SK-N-SH (cell line): ENCODE measurements at regions not wholly inside any gene's neighbourhood (a gene's known extent, or its start where the extent isn't known, plus 50 kb on each side); places are given as distances from the start of the nearest gene placed in this dataset.

ENCODE experiments used
- CTCF ChIA-PET: fragments of 300-600, 350-600 bp; formaldehyde crosslinking; extraction: SDS; loops from one replicate; lab custom pipeline; 2021; lab: Yijun Ruan, JAX
- POLR2A ChIA-PET: fragments of 350-600 bp; sonication (Branson Sonifier 250); formaldehyde crosslinking; extraction: SDS; loops from one replicate; lab custom pipeline; 2020; ENCODE audit warnings: antibody characterized with exemption, inconsistent platforms; lab: Yijun Ruan, JAX
- DNase-seq: peaks from one replicate; pipeline ENCODE4 v3.0.0; 2012
- H2AFZ ChIP-seq: fragments of 200-600 bp; sonication (generic); 2 replicates; pipeline ENCODE4 v1.8.1; 2016; ENCODE audit warnings: antibody characterized with exemption, mild to moderate bottlenecking, low read depth
- H3F3A ChIP-seq: fragments of 200-600 bp; sonication (generic); replicated peaks from 2 replicates; pipeline ENCODE3; 2016; ENCODE audit warnings: antibody characterized with exemption, mild to moderate bottlenecking; ENCODE audit not compliant: insufficient read depth
- H3K27ac ChIP-seq, 2 experiments: fragments of 200-500 bp in 1 of 2; fragments of 200-600 bp in 1 of 2; sonication (Bioruptor generic) in 1 of 2; sonication (generic), shearing (Covaris generic) in 1 of 2; 2 replicates each; pipeline versions ENCODE4 v1.5.1 to v1.6.1; 2014 to 2016; ENCODE audit warnings: low read depth in 2 of 2, inconsistent platforms in 1 of 2, low read length in 1 of 2, mild to moderate bottlenecking in 1 of 2, mixed read lengths in 1 of 2
- H3K27me3 ChIP-seq: fragments of 200-600 bp; sonication (generic), shearing (Covaris generic); 2 replicates; pipeline ENCODE4 v1.6.1; 2016; ENCODE audit warnings: mixed run types; ENCODE audit not compliant: insufficient read depth
- H3K36me3 ChIP-seq, 2 experiments: fragments of 200-500 bp in 1 of 2; fragments of 200-600 bp in 1 of 2; sonication (Bioruptor generic) in 1 of 2; sonication (generic) in 1 of 2; replicated peaks in 1 of 2; 2 replicates each; pipeline versions ENCODE3 to v1.5.1; 2014 to 2016; ENCODE audit warnings: low read length in 1 of 2, mild to moderate bottlenecking in 1 of 2; ENCODE audit not compliant: insufficient read depth in 2 of 2, control insufficient read depth in 1 of 2
- H3K4me1 ChIP-seq, 2 experiments: fragments of 200-500 bp in 1 of 2; fragments of 200-600 bp in 1 of 2; sonication (Bioruptor generic) in 1 of 2; sonication (generic), shearing (Covaris generic) in 1 of 2; 2 replicates each; pipeline versions ENCODE4 v1.5.1 to v1.6.1; 2014 to 2016; ENCODE audit warnings: low read depth in 1 of 2, low read length in 1 of 2, mixed run types in 1 of 2; ENCODE audit not compliant: insufficient read depth in 2 of 2, control insufficient read depth in 1 of 2
- H3K4me2 ChIP-seq: fragments of 200-600 bp; sonication (generic), shearing (Covaris generic); 2 replicates; pipeline ENCODE4 v1.6.1; 2017; ENCODE audit warnings: mixed run types
- H3K4me3 ChIP-seq, 2 experiments: fragments of 200-500 bp in 1 of 2; fragments of 200-600 bp in 1 of 2; sonication (Bioruptor generic) in 1 of 2; sonication (generic), shearing (Covaris generic) in 1 of 2; 2 replicates each; pipeline versions ENCODE4 v1.5.1 to v1.8.1; 2014 to 2016; ENCODE audit warnings: low read depth in 2 of 2, inconsistent platforms in 1 of 2, low read length in 1 of 2, mild to moderate bottlenecking in 1 of 2, mixed read lengths in 1 of 2, moderate library complexity in 1 of 2
- H3K79me2 ChIP-seq: fragments of 200-600 bp; sonication (generic); 2 replicates; pipeline ENCODE4 v1.8.1; 2017; ENCODE audit warnings: mild to moderate bottlenecking; ENCODE audit not compliant: insufficient read depth
- H3K9ac ChIP-seq: fragments of 200-600 bp; sonication (generic); 2 replicates; pipeline ENCODE4 v1.6.1; 2017; ENCODE audit warnings: mixed run types
- H3K9me2 ChIP-seq: fragments of 200-600 bp; sonication (generic); 2 replicates; pipeline ENCODE4 v1.6.1; 2017; ENCODE audit warnings: mixed run types
- H3K9me3 ChIP-seq: fragments of 200-600 bp; sonication (generic); 2 replicates; pipeline ENCODE4 v1.6.1; 2017; ENCODE audit warnings: mixed run types, mild to moderate bottlenecking, moderate library complexity
- H4K20me1 ChIP-seq: fragments of 200-600 bp; sonication (generic); 2 replicates; pipeline ENCODE4 v1.6.1; 2017; ENCODE audit warnings: mild to moderate bottlenecking, mixed run types; ENCODE audit not compliant: insufficient read depth
- FOSL2 ChIP-seq: IDR thresholded peaks from 2 replicates; pipeline ENCODE4 v1.4.0; 2012; ENCODE audit warnings: low read depth, mild to moderate bottlenecking, moderate library complexity, borderline replicate concordance
- FOXJ3 ChIP-seq: sonication (generic); formaldehyde crosslinking; IDR thresholded peaks from 2 replicates; pipeline ENCODE4 v1.5.1; 2020; ENCODE audit warnings: mild to moderate bottlenecking, missing genetic modification reagents
- FOXM1 ChIP-seq: IDR thresholded peaks from 2 replicates; pipeline ENCODE4 v1.4.0; 2012; ENCODE audit warnings: low read depth, mild to moderate bottlenecking
- MEF2A ChIP-seq: IDR thresholded peaks from 2 replicates; pipeline ENCODE4 v1.4.0; 2012; ENCODE audit warnings: low read depth, borderline replicate concordance
- MXI1 ChIP-seq: IDR thresholded peaks from 2 replicates; pipeline ENCODE4 v1.6.1; 2012; ENCODE audit warnings: mild to moderate bottlenecking, low read depth, low read length, improper control_type of control experiment
- NFIC ChIP-seq: IDR thresholded peaks from 2 replicates; pipeline ENCODE4 v1.4.0; 2012; ENCODE audit warnings: borderline replicate concordance
- POLR2AphosphoS5 ChIP-seq: IDR thresholded peaks from 2 replicates; pipeline ENCODE4 v1.6.1; 2012; ENCODE audit warnings: low read depth, low read length
- RFX5 ChIP-seq: IDR thresholded peaks from 2 replicates; pipeline ENCODE4 v1.6.1; 2012; ENCODE audit warnings: mild to moderate bottlenecking, improper control_type of control experiment, low read length
- RXRA ChIP-seq: IDR thresholded peaks from 2 replicates; pipeline ENCODE4 v1.4.0; 2012; ENCODE audit warnings: low read depth, mild to moderate bottlenecking, borderline replicate concordance
- SIN3A ChIP-seq: IDR thresholded peaks from 2 replicates; pipeline ENCODE4 v1.6.1; 2012; ENCODE audit warnings: low read depth, mild to moderate bottlenecking, low read length, moderate library complexity, borderline replicate concordance
- SMC3 ChIP-seq: IDR thresholded peaks from 2 replicates; pipeline ENCODE4 v1.6.1; 2012; ENCODE audit warnings: low read depth, low read length, improper control_type of control experiment
- TAF1 ChIP-seq: IDR thresholded peaks from 2 replicates; pipeline ENCODE4 v1.6.1; 2012; ENCODE audit warnings: low read depth, mild to moderate bottlenecking, low read length, moderate library complexity, borderline replicate concordance
- TCF12 ChIP-seq: IDR thresholded peaks from 2 replicates; pipeline ENCODE4 v1.4.0; 2012
- TEAD4 ChIP-seq: IDR thresholded peaks from 2 replicates; pipeline ENCODE4 v1.4.0; 2012; ENCODE audit warnings: mild to moderate bottlenecking, borderline replicate concordance; ENCODE audit not compliant: insufficient read depth
- WGBS: methylation state at CpG from one replicate; pipeline ENCODE4 v1.1.6; 2017; ENCODE audit warnings: low lambda C conversion rate; 5-methylcytosine and 5-hydroxymethylcytosine counted together
- TF ChIP-seq, protein P1 (sequence below): IDR thresholded peaks from 2 replicates; pipeline ENCODE4; 2012
- TF ChIP-seq, protein P2 (sequence below): fragments of 150-350 bp; IDR thresholded peaks from 2 replicates; pipeline ENCODE4 v1.6.1; 2017; ENCODE audit warnings: antibody characterized with exemption, low read length, low read depth, borderline replicate concordance
- TF ChIP-seq, protein P3 (sequence below): IDR thresholded peaks from 2 replicates; pipeline ENCODE4 v1.4.0; 2012; ENCODE audit warnings: low read depth, borderline replicate concordance
- TF ChIP-seq, protein P4 (sequence below): IDR thresholded peaks from 2 replicates; pipeline ENCODE4 v1.6.1; 2012; ENCODE audit warnings: mild to moderate bottlenecking, low read depth, low read length, moderate library complexity

DNA sequence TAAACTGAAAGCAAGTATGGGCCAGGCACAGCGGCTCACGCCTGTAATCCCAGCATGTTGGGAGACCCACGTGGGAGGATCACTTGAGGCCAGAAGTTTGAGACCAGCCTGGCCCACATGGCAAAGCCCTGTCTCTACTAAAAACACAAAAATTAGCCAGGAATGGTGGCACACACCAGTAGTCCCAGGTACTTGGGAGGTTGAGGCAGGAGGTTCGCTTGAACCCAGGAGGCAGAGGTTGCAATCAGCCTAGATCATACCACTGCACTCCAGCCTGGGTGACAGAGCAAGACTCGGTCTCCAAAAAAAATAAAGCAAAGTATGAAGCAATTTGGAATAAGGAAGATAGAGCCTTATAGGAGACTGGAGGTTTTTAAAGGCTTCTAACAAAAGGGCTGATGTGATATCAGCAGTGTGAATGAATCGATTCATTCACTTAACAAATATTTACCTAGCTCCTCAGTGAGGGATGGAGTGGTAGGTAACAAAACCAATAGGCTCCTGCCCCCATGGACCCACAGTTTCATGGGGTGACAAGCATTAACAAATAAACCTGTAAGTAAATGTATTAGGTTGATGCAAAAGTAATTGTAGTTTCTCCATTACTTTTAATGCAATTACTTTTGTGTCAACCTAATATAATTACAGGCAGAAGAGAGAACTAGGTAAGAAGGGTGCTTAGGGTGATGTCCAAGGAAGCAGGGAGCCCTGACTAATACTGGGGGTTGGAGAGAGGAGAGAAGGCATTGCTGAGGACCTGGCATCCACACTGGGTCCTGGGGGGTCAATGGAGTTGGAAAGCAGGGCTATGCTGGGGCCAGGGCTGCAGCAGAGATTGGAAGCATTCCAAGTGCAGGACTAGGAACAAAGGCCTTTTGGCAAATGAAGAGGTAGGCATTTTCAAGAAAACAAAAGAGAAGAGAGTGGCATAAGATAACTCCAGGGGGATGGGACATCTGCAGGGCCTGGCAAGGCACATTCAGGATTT is 195.4 kb upstream of the ARL4C start:
- H4K20me1 ChIP-seq, result no peaks in the 10 kb centered on the region
- ChIA-PET POLR2A (no interaction called here), CTCF (interaction anchor here (0.9 to 1.5 kb wide), 2 partner anchors 15 to 425 kb away, joined by 3 to 6 read pairs; no protein-coding TSS in a partner anchor)
- WGBS, result 89% methylated on average over 6 of the region's 6 CpGs
- H3K9me3 ChIP-seq, result no peaks in the 10 kb centered on the region
- H3K9me2 ChIP-seq, result no peaks in the 10 kb centered on the region
- H3F3A ChIP-seq, result peaks cover 12% of the 10 kb centered on the region
- no peaks in the 10 kb centered on the region for H3K79me2 ChIP-seq
- H3K9ac ChIP-seq, result no peak overlapping the region
- no peaks in the 10 kb centered on the region for H3K27me3 ChIP-seq
- no peak overlapping the region for H3K4me3 ChIP-seq
- no peaks in the 10 kb centered on the region for H3K36me3 ChIP-seq
- no peak overlapping the region for H3K4me2 ChIP-seq
- H3K4me1 ChIP-seq, result peaks cover 16% of the 10 kb centered on the region in 2 experiments; a peak in 3 of 4 replicates
- H2AFZ ChIP-seq, result no peak overlapping the region
- TF ChIP-seq FOXJ3 (CRISPR knock-in tag), result no peak
- no peak for TF ChIP-seq FOSL2
- no peak for TF ChIP-seq SMC3
- no peak for TF ChIP-seq TCF12
- no peak for TF ChIP-seq MXI1
- no peak for TF ChIP-seq MEF2A
- TF ChIP-seq TAF1, result no peak
- TF ChIP-seq, protein P1, sequence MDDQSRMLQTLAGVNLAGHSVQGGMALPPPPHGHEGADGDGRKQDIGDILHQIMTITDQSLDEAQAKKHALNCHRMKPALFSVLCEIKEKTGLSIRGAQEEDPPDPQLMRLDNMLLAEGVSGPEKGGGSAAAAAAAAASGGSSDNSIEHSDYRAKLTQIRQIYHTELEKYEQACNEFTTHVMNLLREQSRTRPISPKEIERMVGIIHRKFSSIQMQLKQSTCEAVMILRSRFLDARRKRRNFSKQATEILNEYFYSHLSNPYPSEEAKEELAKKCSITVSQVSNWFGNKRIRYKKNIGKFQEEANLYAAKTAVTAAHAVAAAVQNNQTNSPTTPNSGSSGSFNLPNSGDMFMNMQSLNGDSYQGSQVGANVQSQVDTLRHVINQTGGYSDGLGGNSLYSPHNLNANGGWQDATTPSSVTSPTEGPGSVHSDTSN, result no peak
- no peak for TF ChIP-seq NFIC
- no peak for TF ChIP-seq RXRA
- TF ChIP-seq RFX5, result no peak
- no peak for TF ChIP-seq TEAD4
- no peak for TF ChIP-seq SIN3A
- TF ChIP-seq, protein P2, sequence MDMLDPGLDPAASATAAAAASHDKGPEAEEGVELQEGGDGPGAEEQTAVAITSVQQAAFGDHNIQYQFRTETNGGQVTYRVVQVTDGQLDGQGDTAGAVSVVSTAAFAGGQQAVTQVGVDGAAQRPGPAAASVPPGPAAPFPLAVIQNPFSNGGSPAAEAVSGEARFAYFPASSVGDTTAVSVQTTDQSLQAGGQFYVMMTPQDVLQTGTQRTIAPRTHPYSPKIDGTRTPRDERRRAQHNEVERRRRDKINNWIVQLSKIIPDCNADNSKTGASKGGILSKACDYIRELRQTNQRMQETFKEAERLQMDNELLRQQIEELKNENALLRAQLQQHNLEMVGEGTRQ, result no peak
- no peak for TF ChIP-seq FOXM1
- no peak for TF ChIP-seq POLR2AphosphoS5
- TF ChIP-seq, protein P3, sequence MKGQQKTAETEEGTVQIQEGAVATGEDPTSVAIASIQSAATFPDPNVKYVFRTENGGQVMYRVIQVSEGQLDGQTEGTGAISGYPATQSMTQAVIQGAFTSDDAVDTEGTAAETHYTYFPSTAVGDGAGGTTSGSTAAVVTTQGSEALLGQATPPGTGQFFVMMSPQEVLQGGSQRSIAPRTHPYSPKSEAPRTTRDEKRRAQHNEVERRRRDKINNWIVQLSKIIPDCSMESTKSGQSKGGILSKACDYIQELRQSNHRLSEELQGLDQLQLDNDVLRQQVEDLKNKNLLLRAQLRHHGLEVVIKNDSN, result no peak
- TF ChIP-seq, protein P4, sequence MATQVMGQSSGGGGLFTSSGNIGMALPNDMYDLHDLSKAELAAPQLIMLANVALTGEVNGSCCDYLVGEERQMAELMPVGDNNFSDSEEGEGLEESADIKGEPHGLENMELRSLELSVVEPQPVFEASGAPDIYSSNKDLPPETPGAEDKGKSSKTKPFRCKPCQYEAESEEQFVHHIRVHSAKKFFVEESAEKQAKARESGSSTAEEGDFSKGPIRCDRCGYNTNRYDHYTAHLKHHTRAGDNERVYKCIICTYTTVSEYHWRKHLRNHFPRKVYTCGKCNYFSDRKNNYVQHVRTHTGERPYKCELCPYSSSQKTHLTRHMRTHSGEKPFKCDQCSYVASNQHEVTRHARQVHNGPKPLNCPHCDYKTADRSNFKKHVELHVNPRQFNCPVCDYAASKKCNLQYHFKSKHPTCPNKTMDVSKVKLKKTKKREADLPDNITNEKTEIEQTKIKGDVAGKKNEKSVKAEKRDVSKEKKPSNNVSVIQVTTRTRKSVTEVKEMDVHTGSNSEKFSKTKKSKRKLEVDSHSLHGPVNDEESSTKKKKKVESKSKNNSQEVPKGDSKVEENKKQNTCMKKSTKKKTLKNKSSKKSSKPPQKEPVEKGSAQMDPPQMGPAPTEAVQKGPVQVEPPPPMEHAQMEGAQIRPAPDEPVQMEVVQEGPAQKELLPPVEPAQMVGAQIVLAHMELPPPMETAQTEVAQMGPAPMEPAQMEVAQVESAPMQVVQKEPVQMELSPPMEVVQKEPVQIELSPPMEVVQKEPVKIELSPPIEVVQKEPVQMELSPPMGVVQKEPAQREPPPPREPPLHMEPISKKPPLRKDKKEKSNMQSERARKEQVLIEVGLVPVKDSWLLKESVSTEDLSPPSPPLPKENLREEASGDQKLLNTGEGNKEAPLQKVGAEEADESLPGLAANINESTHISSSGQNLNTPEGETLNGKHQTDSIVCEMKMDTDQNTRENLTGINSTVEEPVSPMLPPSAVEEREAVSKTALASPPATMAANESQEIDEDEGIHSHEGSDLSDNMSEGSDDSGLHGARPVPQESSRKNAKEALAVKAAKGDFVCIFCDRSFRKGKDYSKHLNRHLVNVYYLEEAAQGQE, result no peak
- no peak for DNase-seq
- H3K27ac ChIP-seq, result peak overlapping the region; percentile 60 to 87; a peak in 2 of 4 replicates
